Omental fat pad (tissue), 3 donors: ENCODE measurements at regions not wholly inside any gene's neighbourhood (a gene's known extent, or its start where the extent isn't known, plus 50 kb on each side); places are given as distances from the start of the nearest gene placed in this dataset.

Experiments used
- ATAC-seq: fragments of 150-250 bp; one replicate; pipeline ENCODE4 v1.9.1; 2016; ENCODE audit warnings: mild to moderate bottlenecking, moderate library complexity; ENCODE audit not compliant: low FRiP score
- DNase-seq: peaks from one replicate; pipeline ENCODE4 v3.0.0-alpha.2; 2019; ENCODE audit warnings: low spot score
- TF ChIP-seq, protein P1 (sequence below), 3 donors: fragments of 450-650 bp; IDR thresholded peaks; one replicate each; pipeline ENCODE4 v1.5.1; 2016 to 2017; ENCODE audit warnings: antibody characterized with exemption in 3 of 3, mild to moderate bottlenecking in 3 of 3, moderate library complexity in 2 of 3

DNA sequence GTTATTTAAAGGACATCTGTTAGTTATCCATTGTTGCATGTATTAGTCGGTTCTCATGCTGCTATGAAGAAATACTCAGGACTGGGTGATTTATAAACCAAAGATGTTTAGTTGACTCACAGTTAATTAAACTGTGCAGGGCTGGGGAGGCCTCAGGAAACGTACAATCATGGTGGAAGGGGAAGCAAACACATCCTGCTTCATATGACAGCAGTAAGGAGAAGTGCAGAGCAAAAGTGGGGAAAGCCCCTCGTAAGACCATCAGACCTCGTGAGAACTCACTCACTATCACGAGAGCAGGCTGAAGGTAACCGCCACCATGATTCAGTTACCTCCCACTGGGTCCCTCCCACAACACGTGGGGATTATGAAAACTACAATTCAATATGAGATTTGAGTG is 2064.1 kb downstream of the MAT2B start:
- TF ChIP-seq, protein P1, sequence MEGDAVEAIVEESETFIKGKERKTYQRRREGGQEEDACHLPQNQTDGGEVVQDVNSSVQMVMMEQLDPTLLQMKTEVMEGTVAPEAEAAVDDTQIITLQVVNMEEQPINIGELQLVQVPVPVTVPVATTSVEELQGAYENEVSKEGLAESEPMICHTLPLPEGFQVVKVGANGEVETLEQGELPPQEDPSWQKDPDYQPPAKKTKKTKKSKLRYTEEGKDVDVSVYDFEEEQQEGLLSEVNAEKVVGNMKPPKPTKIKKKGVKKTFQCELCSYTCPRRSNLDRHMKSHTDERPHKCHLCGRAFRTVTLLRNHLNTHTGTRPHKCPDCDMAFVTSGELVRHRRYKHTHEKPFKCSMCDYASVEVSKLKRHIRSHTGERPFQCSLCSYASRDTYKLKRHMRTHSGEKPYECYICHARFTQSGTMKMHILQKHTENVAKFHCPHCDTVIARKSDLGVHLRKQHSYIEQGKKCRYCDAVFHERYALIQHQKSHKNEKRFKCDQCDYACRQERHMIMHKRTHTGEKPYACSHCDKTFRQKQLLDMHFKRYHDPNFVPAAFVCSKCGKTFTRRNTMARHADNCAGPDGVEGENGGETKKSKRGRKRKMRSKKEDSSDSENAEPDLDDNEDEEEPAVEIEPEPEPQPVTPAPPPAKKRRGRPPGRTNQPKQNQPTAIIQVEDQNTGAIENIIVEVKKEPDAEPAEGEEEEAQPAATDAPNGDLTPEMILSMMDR (IDR thresholded peaks at IDR 0.05), result no peak
- ATAC-seq (no peak), DNase-seq (no peak)

DNA sequence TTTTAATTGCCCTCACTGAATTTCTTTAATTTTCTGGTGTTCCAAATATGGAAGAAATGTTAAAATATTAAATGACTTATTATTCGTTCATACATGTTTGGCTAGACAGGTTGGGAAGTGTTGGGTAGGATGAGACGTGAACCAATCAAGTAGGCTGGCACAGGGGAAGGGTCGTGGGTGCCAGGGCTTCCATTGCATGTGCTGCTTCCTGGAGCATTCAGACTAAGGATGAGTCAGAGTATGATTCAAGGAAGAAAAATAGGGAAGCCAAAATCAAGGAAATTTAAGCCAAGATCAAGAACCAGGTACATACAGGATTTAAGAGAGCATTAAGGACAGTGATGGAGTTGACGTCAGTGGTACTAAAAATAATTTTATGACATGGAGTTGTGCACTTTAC is 2068.0 kb downstream of the MAT2B start:
- TF ChIP-seq, protein P1 (IDR thresholded peaks at IDR 0.05), result no peak
- ATAC-seq, result no peak
- no peak for DNase-seq

DNA sequence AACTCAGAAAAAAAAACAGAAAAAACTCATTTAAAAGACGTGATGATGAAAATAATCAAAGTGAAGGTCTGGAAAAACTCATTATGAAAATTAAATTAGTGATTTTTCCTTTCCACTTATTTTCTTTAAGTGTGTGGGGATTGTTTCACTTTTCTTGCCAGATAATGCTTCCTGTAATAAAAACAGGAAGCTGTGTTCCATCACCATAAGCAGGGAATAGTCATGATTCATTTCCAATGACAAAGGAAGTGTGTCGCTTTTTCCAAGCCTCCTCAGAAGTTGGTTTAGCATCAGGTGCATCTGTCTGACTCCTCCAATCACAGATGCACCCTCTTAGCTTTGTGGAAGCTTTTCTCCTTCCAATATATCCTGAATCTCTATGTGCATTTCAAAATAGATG is 2068.7 kb downstream of the MAT2B start:
- DNase-seq (no peak), ATAC-seq (no peak)
- TF ChIP-seq, protein P1 (IDR thresholded peaks at IDR 0.05), result no peak

- DNase-seq (no peak), ATAC-seq (no peak)
- TF ChIP-seq, protein P1 (IDR thresholded peaks at IDR 0.05), result no peak
Observed at GRCh38 chr5:165576678-165577275, 2071.4 kb downstream of the MAT2B start.

- ATAC-seq (no peak), DNase-seq (no peak)
- TF ChIP-seq, protein P1 (IDR thresholded peaks at IDR 0.05), result no peak
Observed at GRCh38 chr5:165579911-165580310, 2074.5 kb downstream of the MAT2B start.

- TF ChIP-seq, protein P1 (IDR thresholded peaks at IDR 0.05), result no peak
- ATAC-seq, result no peak
- DNase-seq, result no peak
Observed at GRCh38 chr5:165594693-165595092, 2089.3 kb downstream of the MAT2B start.

DNA sequence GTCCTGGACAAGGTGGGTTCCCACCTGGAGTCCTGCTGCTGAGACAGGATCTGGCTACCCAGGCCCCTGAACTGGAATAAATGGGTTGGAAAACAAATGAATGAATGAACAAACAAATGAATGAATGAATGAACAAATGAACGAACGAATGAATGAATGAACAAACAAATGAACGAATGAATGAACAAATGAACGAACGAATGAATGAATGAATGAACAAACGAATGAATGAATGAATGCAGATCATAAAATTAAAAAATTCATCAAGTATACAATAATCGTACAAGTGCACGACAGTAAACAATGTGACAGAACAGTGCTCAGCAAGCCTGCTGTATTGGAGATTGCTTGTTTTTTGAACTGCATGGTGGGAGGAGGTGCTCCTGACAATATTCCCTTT is 2097.1 kb downstream of the MAT2B start:
- TF ChIP-seq, protein P1 (IDR thresholded peaks at IDR 0.05), result no peak
- DNase-seq (no peak), ATAC-seq (no peak)
